GM18867 (cell line): ENCODE measurements at regions not wholly inside any gene's neighbourhood (a gene's known extent, or its start where the extent isn't known, plus 50 kb on each side); places are given as distances from the start of the nearest gene placed in this dataset.

ENCODE experiments used
- ATAC-seq: cut with Tn5 transposase; IDR thresholded peaks from one replicate; pipeline ENCODE4 v1.9.1; 2021; ENCODE audit warnings: mild to moderate bottlenecking, moderate library complexity; ENCODE audit not compliant: unreplicated experiment

DNA sequence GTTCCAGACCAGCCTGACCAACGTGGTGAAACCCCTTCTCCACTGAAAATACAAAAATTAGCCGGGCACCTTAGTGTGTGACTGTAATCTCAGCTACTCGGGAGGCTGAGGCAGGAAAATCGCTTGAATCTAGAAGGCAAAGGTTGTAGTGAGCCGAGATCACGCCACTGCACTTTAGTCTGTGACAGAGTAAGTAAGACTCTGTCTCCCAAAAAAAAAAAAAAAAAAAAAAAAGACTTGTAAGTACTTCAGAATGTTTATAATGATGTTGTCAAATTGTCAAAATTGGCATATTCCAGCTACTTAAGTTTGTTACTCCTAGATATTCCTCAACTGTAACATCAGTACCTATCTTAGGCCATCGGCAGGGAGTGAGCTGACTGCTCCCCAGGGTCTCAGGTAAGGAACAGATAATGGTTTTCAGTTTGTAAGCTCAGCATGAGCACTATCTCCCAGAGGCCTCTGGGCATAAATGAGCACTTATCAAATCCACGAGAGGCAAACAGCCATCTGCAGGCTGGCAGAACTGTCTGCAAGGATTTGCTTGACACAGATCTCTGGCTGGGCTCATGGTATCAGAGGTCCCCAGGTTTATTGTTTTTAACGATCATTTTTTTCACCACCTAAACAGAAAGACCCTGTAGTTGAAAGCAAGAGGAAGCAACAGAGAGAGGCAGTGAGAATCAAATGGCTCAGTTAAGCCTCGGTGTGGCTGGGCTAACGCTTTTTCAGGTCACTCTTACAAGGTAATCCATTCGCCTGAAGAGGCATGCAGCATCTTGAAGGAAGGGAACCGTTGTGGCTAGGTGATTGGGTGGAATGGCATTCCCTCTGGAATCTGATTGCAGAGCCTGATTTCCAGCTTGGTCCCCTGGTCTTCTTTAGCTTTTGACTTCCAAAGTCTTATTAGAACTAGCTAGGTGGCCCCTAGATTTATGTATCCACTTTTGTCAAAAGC, 115.9 kb downstream of the LY86 start:
- no peak for ATAC-seq

GRCh38 chr6:6705061-6705425, 116.5 kb downstream of the LY86 start:
- no peak for ATAC-seq

DNA sequence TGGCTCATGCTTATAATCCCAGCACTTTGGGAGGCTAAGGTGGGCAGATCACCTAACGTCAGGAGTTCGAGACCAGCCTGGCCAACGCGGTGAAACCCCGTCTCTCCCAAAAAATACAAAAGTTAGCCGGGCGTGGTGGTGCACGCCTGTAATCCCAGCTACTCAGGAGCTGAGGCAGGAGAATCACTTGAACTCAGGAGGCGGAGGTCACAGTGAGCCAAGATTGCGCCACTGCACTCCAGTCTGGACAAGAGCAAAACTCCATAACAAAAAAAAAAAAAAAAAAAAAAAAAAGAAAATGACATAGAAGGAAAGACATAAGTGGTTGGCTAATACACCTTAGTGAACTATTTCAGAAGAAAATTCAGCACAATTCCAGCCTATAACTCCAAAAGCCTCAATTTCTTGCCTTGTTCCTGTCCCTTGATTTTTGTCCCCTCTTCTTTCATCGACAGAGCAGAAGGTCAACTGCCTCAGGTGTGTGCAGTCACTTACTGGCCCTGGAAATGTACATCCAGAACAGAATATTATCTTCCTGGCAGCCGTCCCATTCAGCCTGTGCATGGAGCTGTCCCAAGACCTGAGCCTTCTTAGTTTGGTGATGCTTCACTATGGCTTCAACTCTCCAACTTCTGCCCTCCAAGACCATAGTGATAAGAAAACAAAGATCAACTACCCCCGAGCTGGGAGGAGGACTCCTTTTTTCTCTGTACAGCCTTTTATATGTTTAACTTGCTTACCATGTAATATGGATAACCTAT, 117.6 kb downstream of the LY86 start:
- no peak for ATAC-seq

DNA sequence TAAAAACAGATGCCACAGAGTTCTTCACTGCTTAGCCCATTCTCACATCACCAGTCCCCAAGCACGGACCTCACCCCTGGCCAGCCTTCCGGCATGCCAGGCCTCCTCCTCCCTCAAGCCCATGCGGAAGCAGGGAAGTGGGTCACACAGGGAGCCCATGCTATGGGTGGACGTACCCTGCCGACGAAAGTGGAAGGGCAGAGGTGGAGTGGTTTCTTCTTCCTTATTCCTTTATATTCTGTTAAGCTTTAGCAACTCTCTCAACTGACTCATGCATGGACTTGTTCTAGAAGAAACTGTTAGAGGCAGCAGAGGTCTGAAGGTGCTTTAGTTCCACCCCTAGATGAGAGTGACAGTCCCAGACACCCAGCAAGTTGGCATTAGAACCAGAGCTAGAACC, 118.6 kb downstream of the LY86 start:
- no peak for ATAC-seq

DNA sequence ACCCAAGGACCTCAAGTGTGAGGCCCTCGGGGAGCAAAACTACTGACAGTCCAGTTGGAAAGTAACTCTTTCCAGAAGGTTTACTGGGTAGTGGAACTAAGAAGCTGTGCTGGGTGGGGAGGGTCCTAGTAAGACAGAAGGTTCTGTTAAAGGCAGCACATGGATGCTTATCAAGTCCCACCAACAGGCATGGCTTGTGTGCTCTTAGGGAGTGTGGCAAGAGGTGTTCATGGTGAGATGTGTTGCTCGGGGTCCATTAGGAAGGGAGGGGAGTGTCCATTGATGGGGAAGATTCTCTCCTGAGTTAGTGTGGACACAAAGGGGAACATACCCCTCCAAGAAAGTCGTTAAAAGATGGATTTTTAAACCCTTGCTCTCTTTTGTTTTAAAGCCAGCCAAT, 120.6 kb downstream of the LY86 start:
- no peak for ATAC-seq

- no peak for ATAC-seq
These were observed 122.7 kb downstream of the LY86 start for GRCh38 chr6:6711031-6711785.

- no peak for ATAC-seq
These were observed 123.4 kb downstream of the LY86 start for GRCh38 chr6:6711832-6712448.

DNA sequence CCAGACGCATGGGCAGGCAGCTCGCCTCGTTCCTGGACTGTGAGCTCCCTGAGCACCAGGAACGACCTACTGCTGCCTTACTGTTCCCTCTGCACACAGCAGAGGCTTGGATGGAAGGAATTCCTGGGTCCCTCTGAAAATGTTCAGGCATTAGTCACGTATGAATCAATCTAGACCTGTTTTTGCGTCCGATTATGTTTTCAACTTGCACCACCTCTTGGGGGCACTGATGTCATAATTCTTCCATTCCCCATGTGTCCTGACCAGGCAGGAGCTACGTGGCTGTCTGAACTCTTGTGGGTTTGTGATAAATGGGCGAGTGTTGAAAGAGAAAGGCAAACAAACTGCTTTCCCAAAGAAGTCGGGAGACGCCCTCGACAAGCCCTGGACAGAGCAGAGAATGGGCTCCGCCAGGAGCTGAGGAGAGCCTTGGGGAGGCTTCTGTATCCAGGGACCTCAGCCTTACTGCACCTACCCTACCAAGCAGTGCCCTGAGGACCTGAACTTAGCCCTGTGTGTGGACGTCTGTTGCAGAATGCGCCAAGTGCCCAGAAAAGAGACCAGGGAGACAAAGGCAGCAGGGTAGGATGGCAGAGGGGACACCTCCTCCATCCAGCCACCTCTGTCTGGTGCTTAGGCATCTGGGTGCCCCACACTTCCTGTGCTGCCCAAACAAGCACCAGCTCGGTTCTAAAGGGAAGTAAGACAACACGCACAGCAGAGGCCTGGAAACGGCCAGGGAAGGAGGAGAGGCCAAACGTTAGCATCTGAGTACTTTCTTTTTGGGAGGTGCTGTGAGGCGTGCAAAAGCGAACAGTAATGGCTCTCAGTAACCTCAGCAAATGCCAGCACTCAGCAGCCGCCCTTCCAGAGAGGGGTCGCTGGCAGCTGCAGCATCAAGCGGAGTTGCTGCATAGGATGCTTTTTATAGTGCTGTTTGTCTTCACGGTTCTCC, 124.2 kb downstream of the LY86 start:
- ATAC-seq = no peak

- ATAC-seq = no peak
These were observed 125.1 kb downstream of the LY86 start for GRCh38 chr6:6713657-6714056.

DNA sequence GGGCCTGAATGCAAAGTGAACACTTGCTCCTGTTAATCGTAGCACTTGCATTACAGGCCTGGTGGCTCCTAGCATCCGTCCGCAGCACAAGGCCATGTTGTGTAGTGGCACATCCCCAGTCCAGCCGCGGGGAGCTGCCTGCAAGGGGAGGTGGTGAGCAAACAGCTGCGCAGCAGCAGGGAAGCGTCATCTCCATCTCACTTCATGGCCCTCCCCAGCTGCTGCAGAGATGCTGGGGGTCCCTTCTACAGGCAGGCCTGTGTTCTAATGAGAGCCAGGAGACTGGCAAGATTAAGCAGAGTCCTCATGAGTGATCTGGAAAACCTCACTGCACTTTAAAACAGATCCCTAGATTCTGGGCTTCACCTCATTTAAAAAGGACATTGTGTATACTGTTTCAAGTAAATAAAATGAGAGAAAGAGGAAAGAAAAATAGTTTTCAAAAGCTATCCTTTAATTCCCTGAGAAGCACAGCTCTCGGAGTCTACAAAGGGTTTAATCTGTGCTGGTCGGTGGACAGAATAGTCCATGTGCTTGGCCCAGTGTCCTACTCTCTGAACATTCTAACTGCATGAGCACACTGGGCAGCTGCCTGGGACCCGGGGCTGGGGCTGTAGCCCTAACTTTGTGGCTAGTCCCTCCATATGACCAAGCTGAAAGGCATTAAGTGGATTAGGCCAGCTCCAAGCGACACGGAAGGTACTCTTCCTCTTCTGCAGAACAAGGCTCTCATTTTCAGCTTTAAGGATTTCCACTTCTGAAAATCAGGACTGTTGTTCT, 125.8 kb downstream of the LY86 start:
- ATAC-seq = no peak

DNA sequence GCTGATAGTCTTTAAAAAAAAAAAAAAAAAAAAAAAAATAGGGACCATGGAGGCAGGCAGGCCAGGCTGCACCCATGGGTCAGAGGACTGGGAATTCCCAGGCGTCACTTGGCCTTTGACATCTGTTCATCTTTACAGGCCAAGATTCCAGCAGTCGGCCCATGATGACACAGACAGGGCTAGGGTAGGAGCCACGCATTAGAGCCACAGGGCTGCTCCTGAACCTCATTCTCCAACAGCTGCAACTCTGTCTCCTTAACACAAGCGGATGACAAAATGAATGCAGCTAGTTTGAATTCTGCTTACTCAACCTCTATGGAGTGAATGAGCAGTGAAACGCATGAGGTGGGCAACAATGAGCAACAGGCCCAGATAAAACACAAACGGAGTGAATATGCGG, 126.4 kb downstream of the LY86 start:
- ATAC-seq = no peak

DNA sequence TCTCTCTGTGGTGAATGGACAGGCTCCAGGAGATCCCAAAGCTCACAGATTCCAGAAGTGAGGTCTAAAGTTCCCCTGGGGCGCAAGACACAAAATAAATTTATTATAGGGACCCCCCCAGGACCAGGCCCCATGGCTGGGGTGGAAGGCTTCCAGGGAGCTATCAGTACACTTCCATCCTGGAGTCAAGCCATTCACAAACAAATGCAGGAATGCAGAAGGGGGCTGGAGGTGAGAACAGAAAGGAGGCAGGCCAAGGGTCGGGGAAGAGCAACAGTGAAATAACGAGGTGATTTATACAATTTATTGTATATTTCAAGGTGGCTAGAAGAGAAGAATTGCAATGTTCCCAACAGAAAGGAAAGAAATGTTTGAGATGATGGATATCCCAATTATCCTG, 126.9 kb downstream of the LY86 start:
- no peak for ATAC-seq

DNA sequence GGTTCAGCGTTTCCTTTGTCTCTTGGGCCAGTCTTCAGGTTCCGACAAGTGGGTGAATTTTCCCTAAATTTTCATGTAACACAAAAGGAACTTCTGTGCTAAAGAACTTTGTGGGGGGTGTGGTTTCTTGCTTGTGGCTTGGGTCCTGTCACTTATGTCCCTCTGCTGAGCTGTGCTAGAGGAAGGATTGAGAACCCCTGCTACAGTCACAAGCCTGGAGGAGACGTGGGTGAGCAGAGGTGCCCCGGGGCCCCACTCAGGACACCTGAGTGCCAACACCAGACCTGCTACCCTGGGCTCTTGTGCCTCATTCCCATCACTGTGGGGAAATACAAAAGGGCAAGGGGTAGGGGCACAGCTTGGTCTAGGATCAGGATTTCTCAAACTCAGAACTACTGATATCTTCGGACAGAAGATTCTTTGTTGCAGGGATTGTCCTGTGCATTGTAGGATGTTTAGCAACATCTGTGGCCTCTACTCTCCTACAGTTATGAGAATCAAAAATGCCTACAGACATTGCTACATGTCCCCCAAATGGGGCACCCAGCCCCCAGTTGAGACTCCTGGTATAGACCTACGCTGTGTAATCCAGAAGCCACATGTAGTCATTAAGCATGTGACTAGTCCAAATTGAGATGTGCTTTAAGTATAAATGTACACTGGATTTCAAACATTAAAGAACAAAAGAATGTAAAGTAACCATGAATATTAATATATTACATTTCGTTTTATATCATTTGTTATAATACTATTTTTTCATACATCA, 128.7 kb downstream of the LY86 start:
- no peak for ATAC-seq

DNA sequence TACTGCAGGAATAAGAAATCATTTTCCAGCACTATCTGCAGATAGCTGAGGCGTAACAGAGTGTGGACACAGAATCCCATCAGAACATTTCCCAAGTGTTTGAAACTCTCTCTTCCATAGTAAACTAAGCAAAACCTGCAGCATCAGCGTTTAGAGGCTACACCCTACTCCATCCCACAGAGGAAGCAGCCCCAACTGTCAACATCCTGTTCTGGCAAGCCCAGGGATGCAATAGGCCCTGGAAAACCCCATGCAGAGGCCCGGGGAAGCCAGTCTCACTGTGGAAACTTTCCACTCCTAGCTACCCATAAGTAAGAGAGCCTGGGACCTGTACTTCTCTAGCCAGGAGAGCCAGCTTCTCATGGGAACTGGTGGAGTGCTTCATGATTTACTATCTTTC, 129.4 kb downstream of the LY86 start:
- no peak for ATAC-seq

- no peak for ATAC-seq
These were observed 133.1 kb downstream of the LY86 start for GRCh38 chr6:6721606-6722005.

GRCh38 chr6:6722195-6722594, 133.7 kb downstream of the LY86 start:
- no peak for ATAC-seq

- ATAC-seq = no peak
These were observed 134.8 kb downstream of the LY86 start for GRCh38 chr6:6723361-6723760.

GRCh38 chr6:6723921-6724538, 135.5 kb downstream of the LY86 start:
- ATAC-seq = no peak
